ENCODE measurements at regions not wholly inside any gene's neighbourhood (a gene's known extent, or its start where the extent isn't known, plus 50 kb on each side); places are given as distances from the start of the nearest gene placed in this dataset.

DNA sequence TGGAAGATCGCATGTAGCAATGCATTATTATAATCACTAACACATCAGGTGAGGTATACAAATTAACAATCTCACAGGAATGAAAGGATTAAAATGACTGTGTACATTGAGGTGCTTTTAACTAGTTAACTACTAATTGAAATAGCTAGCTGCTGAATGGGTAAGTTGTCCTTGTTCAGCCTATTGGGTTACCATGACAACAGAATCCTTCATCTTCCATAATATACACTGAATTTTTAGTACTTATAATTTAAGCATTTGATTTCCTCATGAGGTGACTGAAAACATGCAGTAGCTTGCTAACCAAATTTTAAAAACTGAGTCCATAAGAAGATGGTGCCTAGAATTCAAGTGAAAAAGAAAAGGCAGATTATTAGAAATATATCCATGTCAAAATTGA lies 347.9 kb downstream of the FAT3 start:
- TF ChIP-seq CTCF (IDR thresholded peaks at IDR 0.05) (no peak), POLR2A (IDR thresholded peaks at IDR 0.05) (no peak)

Data from body of pancreas (tissue), 4 donors.